ENCODE measurements at regions not wholly inside any gene's neighbourhood (a gene's known extent, or its start where the extent isn't known, plus 50 kb on each side); places are given as distances from the start of the nearest gene placed in this dataset.

- no peak for DNase-seq (ENCODE audit: low spot score)
- Histone ChIP-seq H3K36me3 (no peaks in the 10 kb centered on the region), H3K9me3 (peaks cover 0 to 7% of the 10 kb centered on the region in 2 donors), H3K4me3 (no peak overlapping the region), H3K27ac (no peak overlapping the region), H3K27me3 (no peaks in the 10 kb centered on the region), H3K4me1 (no peaks in the 10 kb centered on the region)
- no peak for TF ChIP-seq CTCF (IDR thresholded peaks at IDR 0.05)
Measured at GRCh38 chr3:157775446-157775845, 272.2 kb upstream of the VEPH1 start.

GRCh38 chr3:157769378-157769777 lies 266.2 kb upstream of the VEPH1 start:
- Histone ChIP-seq H3K9me3 (no peaks in the 10 kb centered on the region), H3K4me1 (no peaks in the 10 kb centered on the region), H3K36me3 (no peaks in the 10 kb centered on the region), H3K27ac (no peak overlapping the region), H3K27me3 (no peaks in the 10 kb centered on the region), H3K4me3 (no peak overlapping the region)
- no peak for DNase-seq (ENCODE audit: low spot score)
- no peak for TF ChIP-seq CTCF (IDR thresholded peaks at IDR 0.05)

- Histone ChIP-seq H3K27me3 (no peaks in the 10 kb centered on the region), H3K36me3 (no peaks in the 10 kb centered on the region), H3K4me1 (no peaks in the 10 kb centered on the region), H3K9me3 (no peaks in the 10 kb centered on the region), H3K27ac (no peak overlapping the region), H3K4me3 (no peak overlapping the region)
- no peak for DNase-seq (ENCODE audit: low spot score)
- no peak for TF ChIP-seq CTCF (IDR thresholded peaks at IDR 0.05)
Measured at GRCh38 chr3:157767607-157768006, 264.4 kb upstream of the VEPH1 start.

GRCh38 chr3:157763644-157764043 lies 260.4 kb upstream of the VEPH1 start:
- Histone ChIP-seq H3K4me3 (no peak overlapping the region), H3K36me3 (no peaks in the 10 kb centered on the region), H3K27ac (no peak overlapping the region), H3K9me3 (no peaks in the 10 kb centered on the region), H3K4me1 (no peaks in the 10 kb centered on the region), H3K27me3 (no peaks in the 10 kb centered on the region)
- no peak for DNase-seq (ENCODE audit: low spot score)
- no peak for TF ChIP-seq CTCF (IDR thresholded peaks at IDR 0.05)

GRCh38 chr3:157759311-157759710 lies 256.1 kb upstream of the VEPH1 start:
- no peak overlapping the region for H3K27ac ChIP-seq
- no peaks in the 10 kb centered on the region for H3K27me3 ChIP-seq
- no peak for DNase-seq (ENCODE audit: low spot score)
- H3K4me1 ChIP-seq, result no peaks in the 10 kb centered on the region
- no peaks in the 10 kb centered on the region for H3K9me3 ChIP-seq
- H3K4me3 ChIP-seq, result no peak overlapping the region
- no peaks in the 10 kb centered on the region for H3K36me3 ChIP-seq
- TF ChIP-seq CTCF (IDR thresholded peaks at IDR 0.05), result no peak

- Histone ChIP-seq H3K36me3 (no peaks in the 10 kb centered on the region), H3K9me3 (no peaks in the 10 kb centered on the region), H3K4me3 (no peak overlapping the region), H3K27me3 (no peaks in the 10 kb centered on the region), H3K4me1 (no peaks in the 10 kb centered on the region), H3K27ac (no peak overlapping the region)
- no peak for DNase-seq (ENCODE audit: low spot score)
- TF ChIP-seq CTCF (IDR thresholded peaks at IDR 0.05), result no peak
Measured at GRCh38 chr3:157755233-157755632, 252.0 kb upstream of the VEPH1 start.

Measured in right atrium auricular region (tissue), 2 donors.